ENCODE measurements at regions not wholly inside any gene's neighbourhood (a gene's known extent, or its start where the extent isn't known, plus 50 kb on each side); places are given as distances from the start of the nearest gene placed in this dataset.

- no peak for TF ChIP-seq POLR2A (IDR thresholded peaks at IDR 0.05)
- TF ChIP-seq, protein P1, sequence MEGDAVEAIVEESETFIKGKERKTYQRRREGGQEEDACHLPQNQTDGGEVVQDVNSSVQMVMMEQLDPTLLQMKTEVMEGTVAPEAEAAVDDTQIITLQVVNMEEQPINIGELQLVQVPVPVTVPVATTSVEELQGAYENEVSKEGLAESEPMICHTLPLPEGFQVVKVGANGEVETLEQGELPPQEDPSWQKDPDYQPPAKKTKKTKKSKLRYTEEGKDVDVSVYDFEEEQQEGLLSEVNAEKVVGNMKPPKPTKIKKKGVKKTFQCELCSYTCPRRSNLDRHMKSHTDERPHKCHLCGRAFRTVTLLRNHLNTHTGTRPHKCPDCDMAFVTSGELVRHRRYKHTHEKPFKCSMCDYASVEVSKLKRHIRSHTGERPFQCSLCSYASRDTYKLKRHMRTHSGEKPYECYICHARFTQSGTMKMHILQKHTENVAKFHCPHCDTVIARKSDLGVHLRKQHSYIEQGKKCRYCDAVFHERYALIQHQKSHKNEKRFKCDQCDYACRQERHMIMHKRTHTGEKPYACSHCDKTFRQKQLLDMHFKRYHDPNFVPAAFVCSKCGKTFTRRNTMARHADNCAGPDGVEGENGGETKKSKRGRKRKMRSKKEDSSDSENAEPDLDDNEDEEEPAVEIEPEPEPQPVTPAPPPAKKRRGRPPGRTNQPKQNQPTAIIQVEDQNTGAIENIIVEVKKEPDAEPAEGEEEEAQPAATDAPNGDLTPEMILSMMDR (IDR thresholded peaks at IDR 0.05): no peak
These were observed 578.3 kb downstream of the EPHA3 start for GRCh38 chr3:89685731-89686130.

All from Peyer's patch (tissue), 4 donors.